Hematopoietic multipotent progenitor cell treated with erythropoietin and hydrocortisone succinate and interleukin-3 and kit ligand, for 17 days (in vitro differentiated cells): ENCODE measurements at regions not wholly inside any gene's neighbourhood (a gene's known extent, or its start where the extent isn't known, plus 50 kb on each side); places are given as distances from the start of the nearest gene placed in this dataset.
"Not testable (repeated sequence)": the region's sequence is repeated elsewhere in the genome, so short reads cannot be mapped to it uniquely, and the experiment has no call there.

Source experiments
- DNase-seq: peaks from one replicate; pipeline ENCODE4 v3.0.0-alpha.2; 2015; ENCODE audit warnings: low spot score

DNA sequence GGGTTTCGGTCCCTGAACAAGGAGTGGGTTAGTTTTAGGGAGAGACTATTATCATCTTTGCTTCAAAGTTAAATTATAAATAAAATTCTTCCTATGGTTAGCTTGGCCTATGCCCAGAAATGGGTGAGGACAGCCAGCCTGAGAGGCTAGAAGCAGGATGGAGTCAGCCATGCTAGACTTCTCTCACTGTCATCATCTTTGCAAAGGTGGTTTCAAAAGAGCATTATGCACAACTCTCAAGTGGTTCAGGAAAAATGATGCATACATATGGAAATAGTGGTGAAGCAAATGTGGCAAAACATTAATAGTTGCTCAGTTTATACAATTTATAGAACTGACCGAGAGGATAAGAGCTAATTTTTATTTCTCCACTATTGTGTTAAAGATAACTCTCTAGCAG is 124.3 kb upstream of the FOXN2 start:
- DNase-seq: no peak

- DNase-seq: no peak
Observed at GRCh38 chr2:48194641-48195040, 119.8 kb upstream of the FOXN2 start.

DNA sequence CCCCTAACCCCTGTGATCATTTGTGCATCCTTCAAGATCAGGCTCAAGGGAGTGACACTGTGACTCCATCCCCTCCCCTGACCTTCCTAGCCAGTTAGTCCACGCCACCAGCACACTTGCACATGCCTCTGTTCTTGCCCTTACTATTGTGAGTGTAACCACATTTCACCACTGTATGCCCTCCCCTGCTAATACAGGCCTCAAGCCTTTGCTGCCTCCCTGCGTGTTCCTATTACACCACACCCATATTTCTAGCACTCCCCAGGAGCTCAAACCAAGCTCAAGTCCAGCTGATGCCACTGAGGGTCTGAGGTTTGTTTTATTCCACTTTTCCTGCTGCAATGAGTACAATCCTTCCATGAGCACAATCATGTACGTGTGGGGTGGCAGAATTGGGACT is 119.3 kb upstream of the FOXN2 start:
- DNase-seq: no peak

DNA sequence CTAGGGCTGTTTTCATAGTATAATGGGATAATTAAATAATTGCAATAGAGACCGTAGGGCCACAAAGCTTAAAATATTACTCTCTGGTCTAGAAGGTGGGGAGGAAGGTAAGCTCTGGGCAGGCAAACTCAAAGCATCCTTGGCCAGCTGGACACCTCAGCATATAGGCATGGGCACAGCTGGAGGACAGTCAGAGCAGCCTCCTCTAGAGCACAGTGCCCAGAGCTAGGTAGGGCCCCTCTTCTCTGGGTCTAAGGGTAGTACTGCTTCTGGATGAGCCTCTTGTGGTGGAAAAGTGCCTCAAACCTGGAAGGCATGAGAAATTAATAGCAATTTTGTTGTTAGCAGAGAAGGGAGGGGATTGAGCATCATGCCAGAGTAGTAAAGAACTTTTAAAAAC is 116.9 kb upstream of the FOXN2 start:
- no peak for DNase-seq

DNA sequence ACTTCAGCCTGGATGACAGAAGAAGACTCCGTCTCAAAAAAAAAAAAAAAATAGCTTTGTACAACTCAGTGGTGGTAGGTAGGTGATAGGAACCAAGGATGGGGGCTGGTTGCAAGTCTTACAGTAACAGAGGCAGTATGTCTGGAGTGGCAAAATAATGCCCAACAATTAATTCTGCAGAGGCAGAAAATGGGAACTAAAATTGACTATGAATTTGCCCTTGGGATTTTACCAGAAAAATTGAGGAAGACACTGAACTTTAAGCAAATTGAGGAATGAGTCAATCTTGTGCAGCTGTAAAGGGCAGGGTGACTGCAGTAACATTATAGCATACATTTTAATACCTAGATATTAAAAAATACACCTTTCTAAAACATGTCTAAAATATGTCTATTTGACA is 116.1 kb upstream of the FOXN2 start:
- no peak for DNase-seq

GRCh38 chr2:48199070-48199469 is 115.4 kb upstream of the FOXN2 start:
- no peak for DNase-seq

DNA sequence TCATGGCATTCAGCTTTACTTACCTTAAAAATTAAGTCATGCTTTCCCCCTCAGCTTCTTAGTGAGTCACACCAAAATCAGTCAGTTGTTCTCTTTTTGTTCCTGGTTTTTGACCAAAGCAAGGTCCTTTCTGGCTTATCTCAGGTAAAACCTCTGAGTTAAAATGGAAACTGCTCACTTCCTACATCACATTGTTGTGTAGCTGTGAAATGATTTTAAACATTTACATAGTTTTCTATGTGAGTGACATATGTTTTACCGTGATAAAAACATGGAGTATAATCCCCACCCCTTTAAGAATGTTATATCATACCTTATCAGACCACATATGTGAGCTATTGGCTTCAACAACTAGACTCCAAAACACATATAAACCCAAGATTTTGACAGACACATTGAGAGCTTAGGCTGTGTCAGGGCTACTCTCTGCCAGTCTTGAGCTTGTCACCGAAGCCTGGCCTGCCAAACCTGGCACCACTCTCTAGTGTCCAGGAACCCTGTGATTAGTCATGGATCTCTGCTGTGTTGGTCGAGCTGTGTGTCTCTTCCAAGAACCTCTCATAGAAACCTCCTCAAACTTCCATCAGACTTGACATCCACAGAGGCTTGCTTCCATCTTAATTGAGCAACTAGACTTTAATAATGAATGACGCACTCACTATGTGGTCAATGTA is 113.7 kb upstream of the FOXN2 start:
- DNase-seq: peak; percentile 78

GRCh38 chr2:48201435-48201834 is 113.0 kb upstream of the FOXN2 start:
- DNase-seq: not testable (repeated sequence)

DNA sequence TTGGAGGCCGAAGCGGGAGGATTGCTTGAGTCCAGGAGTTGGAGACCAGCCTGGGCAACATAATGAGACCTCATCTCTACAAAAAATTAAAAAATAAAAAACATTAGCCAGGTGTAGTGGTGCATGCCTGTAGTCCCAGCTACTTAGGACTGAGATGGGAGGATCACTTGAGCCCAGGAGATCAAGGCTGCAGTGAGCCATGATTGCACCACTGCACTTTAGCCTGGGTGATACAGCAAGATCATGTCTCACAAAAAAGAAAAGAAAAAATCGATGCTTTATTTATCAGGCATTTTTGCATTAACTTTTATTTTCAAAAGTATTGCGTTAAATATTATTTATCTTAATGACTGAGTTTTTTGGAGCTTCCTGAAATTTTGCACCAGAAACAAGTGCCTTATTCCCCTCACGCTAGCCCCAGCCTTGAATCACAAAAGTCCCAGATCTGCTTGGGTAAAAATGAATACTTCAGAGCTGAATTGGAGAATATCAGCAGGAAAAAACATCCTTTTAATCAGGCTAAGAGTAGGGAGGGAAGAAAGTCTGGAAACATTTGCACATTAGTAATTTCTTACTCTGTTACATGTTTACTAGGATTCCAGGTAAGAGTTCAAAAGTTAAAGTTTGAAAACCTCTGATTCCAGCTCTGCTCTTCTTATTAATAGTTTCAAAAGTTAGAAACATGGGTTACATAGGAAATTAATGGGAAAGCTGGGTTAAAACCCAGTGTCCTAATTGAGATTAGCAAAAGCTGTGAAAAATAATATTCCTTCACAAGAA is 111.4 kb upstream of the FOXN2 start:
- no peak for DNase-seq

DNA sequence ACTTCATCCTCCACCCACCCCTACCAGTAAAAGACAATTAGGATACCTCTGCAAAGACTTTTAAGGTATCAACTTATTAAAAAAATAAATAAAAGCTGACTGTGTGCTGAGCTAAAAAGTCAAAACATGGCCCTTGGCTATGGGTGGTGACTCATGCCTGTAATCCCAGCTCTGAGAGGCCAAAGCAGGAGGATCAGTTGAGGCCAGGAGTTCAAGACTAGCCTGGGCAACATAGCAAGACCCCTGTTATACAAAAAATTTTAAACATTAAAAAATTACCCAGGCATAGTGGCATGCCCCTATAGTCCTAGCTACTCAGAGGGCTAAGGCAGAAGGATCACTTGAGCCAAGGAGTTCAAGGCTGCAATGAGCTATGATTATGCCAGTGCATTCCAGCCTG is 110.8 kb upstream of the FOXN2 start:
- DNase-seq: no peak

GRCh38 chr2:48204750-48205136 is 109.7 kb upstream of the FOXN2 start:
- no peak for DNase-seq

DNA sequence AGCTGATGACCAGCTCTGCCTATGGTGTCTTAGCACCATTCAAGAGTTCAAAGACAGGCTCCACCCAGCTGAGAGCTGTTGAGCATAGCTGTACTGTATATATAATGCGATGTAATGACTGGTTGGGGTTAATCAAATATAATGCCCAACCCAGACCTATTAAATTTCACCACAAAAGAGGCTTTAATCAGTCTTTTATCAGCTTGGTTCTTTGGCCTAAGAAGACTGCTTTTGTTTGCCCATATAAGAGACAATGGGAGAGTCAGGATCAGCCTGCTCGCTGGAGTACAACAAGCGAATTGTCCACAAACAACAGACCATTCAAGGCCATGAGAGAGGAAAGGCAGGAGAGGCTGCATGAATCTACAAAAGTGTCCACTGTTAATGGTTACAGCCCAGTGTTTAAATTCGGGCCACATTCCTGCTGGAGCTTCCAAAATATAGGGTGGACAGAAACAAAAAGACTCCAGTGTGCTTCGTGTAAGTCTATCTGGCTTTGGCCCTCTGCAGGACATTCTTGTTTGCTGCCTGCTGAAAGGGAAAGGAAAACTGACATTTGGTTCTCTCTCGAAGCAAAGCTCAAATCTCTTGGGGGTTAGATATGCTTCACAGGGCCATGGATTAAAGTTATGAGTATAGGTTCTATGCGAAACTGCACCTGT is 109.2 kb upstream of the FOXN2 start:
- DNase-seq: no peak

DNA sequence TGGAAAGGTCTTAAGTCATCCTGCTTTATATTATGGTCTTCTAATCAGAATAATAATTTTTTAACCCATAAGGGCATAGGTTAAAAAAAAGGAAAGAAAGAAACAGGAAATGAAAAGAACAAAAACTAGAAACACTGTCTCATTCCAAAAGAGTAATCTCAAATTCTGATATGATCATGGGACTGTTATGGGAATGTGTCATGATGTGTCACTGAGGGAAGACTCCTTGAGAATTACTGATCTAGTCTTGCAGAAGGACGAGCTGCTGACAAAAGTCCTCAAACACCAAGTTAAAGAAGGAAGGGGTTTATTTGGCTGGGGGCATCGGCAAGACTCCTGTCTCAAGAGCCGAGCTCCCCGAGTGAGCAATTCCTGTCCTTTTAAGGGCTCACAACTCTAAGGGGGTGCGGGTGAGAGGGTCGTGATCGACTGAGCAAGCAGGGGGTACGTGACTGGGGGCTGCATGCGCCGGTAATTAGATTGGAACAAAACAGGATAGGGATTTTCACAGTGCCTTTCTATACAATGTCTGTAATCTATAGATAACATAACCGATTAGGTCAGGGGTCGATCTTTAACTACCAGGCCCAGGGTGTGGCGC is 108.3 kb upstream of the FOXN2 start:
- not testable (repeated sequence) for DNase-seq

GRCh38 chr2:48207201-48207641 is 107.3 kb upstream of the FOXN2 start:
- no peak for DNase-seq

GRCh38 chr2:48207851-48208250 is 106.6 kb upstream of the FOXN2 start:
- DNase-seq: no peak

- no peak for DNase-seq
Observed at GRCh38 chr2:48209214-48209885, 105.1 kb upstream of the FOXN2 start.

DNA sequence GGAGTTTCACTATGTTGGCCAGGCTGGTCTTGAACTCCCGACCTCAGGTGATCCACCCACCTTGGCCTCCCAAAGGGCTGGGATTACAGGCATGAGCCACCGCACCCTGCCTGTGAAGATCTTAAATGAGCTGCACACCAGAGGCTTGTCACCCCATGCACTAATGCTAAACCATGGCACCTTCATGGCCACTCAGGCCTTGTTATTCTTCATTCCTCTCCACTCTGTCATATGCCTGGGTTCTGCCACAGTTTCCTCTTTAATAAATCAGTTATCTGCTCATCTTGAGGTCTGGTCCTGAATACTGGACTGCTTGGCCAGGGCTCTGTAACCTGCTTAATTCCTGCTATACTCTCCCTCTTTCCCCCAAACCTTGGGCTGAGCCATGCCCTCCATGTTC is 104.3 kb upstream of the FOXN2 start:
- no peak for DNase-seq

DNA sequence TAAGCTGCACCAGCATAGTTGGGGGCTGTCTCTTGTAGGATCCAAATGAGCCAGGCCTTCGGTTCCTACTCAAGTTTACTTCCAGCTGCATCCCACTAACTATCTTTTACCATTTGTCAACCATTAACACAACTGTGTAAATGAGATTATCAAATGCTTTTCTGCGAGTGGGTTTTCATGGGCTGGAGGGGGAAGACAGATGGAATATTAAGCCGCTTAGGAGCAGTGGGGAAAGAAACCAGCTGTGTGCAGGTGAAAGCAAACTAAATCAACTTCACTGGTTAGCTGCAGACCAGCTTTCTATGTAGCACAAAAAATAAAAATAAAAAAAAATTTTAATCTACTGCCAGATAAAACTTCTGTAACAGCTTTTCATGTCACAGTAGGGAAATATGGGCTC is 100.8 kb upstream of the FOXN2 start:
- DNase-seq: no peak

- no peak for DNase-seq
Observed at GRCh38 chr2:48218169-48218568, 96.3 kb upstream of the FOXN2 start.

DNA sequence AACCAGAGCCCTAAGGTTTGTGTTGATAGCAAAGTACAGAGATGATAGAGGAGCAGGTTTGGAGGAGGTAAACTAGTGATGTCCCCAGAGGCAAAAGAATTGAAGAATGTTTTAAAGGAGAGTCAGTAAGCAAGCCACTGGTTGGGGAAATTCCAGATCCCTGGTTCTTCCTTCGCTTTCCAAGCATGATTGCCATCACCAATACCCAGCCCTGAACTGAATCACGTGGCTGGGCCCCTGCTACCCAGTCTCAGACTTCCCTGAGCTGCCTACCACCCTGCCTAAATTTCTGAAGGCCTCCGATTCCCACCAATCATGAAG is 95.3 kb upstream of the FOXN2 start:
- no peak for DNase-seq

- DNase-seq: no peak
Observed at GRCh38 chr2:48219555-48220436, 94.7 kb upstream of the FOXN2 start.
